ENCODE measurements at regions not wholly inside any gene's neighbourhood (a gene's known extent, or its start where the extent isn't known, plus 50 kb on each side); places are given as distances from the start of the nearest gene placed in this dataset.

DNA sequence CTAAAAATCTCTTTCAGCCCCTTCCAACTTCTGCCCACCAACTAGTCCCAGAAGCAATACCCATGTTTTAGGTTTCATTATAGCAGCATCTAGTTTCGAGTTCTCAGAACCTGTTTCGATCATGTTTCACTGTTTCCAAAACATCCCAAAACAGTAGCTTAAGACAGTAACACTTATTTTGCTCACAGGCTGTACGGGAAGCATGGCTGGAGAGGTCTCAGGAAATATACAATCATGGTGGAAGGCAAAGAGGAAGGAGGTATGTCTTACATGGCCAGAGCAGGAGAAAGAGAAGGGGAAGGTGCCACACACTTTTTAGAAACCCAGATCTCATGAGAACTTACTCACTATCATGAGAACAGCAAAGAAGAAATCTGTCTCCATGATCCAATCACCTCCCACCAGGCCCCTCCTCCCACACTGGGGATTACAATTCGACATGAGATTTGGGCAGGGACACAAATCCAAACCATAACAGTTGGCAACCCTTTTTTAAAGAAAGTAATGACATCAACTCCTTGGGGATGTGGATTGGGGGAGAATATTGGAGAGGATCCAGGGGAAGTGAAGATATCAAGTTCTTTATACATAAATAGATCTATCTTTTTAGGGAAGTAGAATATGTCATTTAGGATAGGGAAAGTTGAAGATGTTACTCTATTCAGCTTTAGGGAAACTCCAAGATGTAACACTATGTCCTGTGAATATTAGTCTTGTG, 269.9 kb upstream of the PLEKHG7 start:
- ChIA-PET POLR2A (no interaction called here), CTCF (interaction anchor here (0.6 kb wide), 1 partner anchor 50 kb away, joined by 3 read pairs; no protein-coding TSS in a partner anchor)
- Mint-ChIP-seq H3K9me3 (ENCODE audit: unreplicated experiment) (no peaks in the 10 kb centered on the region), H3K4me3 (ENCODE audit: unreplicated experiment) (no peak overlapping the region), H3K27me3 (ENCODE audit: insufficient read depth, unreplicated experiment) (no peaks in the 10 kb centered on the region), H3K36me3 (ENCODE audit: insufficient read depth, unreplicated experiment) (no peaks in the 10 kb centered on the region), H3K27ac (ENCODE audit: low read depth, unreplicated experiment) (no peak overlapping the region), H3K4me1 (ENCODE audit: insufficient read depth, unreplicated experiment) (no peaks in the 10 kb centered on the region)
- no TSS peak for BruUV-seq (replicated peaks)
- DNase-seq (ENCODE audit: unreplicated experiment): no peak
- intact Hi-C loops (cut with micrococcal nuclease): loop anchor here (10.0 kb wide), 1 partner anchor 122 kb away; no protein-coding TSS in a partner anchor
- TF ChIP-seq, protein P1, sequence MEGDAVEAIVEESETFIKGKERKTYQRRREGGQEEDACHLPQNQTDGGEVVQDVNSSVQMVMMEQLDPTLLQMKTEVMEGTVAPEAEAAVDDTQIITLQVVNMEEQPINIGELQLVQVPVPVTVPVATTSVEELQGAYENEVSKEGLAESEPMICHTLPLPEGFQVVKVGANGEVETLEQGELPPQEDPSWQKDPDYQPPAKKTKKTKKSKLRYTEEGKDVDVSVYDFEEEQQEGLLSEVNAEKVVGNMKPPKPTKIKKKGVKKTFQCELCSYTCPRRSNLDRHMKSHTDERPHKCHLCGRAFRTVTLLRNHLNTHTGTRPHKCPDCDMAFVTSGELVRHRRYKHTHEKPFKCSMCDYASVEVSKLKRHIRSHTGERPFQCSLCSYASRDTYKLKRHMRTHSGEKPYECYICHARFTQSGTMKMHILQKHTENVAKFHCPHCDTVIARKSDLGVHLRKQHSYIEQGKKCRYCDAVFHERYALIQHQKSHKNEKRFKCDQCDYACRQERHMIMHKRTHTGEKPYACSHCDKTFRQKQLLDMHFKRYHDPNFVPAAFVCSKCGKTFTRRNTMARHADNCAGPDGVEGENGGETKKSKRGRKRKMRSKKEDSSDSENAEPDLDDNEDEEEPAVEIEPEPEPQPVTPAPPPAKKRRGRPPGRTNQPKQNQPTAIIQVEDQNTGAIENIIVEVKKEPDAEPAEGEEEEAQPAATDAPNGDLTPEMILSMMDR (IDR thresholded peaks at IDR 0.05; ENCODE audit: unreplicated experiment): no peak

DNA sequence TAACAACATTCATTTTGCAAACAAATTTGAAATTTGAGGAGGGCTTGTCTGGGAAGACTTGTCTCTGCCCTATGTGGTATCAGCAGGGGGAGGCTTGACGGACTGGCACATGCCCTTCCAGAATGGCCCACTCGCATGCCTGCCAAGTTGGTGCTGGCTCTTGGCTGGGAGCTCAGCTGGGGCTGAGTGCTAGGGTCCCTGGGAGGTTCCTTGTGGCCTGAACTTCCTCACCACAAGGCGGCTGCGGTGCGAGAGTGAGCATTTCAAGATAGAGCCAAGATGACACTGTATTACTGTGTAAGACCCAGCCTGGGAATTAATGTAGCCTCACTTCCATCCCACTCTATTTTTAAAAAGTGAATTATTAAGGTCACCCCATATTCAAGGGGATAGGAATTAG, 271.6 kb upstream of the PLEKHG7 start:
- CTCF ChIA-PET: no interaction called here
- no TSS peak for BruUV-seq (replicated peaks)
- Mint-ChIP-seq H3K9me3 (ENCODE audit: unreplicated experiment) (no peaks in the 10 kb centered on the region), H3K27ac (ENCODE audit: low read depth, unreplicated experiment) (no peak overlapping the region), H3K4me3 (ENCODE audit: unreplicated experiment) (no peak overlapping the region), H3K27me3 (ENCODE audit: insufficient read depth, unreplicated experiment) (no peaks in the 10 kb centered on the region), H3K4me1 (ENCODE audit: insufficient read depth, unreplicated experiment) (no peaks in the 10 kb centered on the region), H3K36me3 (ENCODE audit: insufficient read depth, unreplicated experiment) (no peaks in the 10 kb centered on the region)
- intact Hi-C loops (cut with micrococcal nuclease): loop anchor here (10.0 kb wide), 1 partner anchor 124 kb away; no protein-coding TSS in a partner anchor
- TF ChIP-seq, protein P1 (IDR thresholded peaks at IDR 0.05; ENCODE audit: unreplicated experiment): no peak
- POLR2A ChIA-PET: interaction anchor here (0.6 kb wide), 1 partner anchor 15 kb away, joined by 3 read pairs; no protein-coding TSS in a partner anchor
- no peak for DNase-seq (ENCODE audit: unreplicated experiment)

DNA sequence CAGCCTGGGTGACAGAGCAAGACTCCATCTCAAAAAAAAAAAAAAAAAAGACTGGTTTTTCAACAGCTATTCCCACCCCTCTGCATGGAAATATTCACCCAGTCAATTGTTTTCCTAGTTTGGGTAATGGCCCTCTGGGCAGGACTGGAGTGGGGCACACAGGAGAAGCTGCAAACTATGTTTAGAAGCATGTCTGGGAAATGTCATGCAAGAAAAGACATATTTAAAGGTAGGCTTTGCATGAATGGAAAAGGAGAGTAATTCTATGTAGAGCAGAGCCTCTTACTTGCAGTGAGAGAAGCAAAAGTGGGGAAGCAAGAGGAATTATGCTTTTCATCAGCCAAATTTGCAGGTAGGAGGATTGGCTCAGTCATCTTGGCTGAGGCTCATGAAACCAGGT, 276.5 kb upstream of the PLEKHG7 start:
- TF ChIP-seq, protein P1 (IDR thresholded peaks at IDR 0.05; ENCODE audit: unreplicated experiment): no peak
- ChIA-PET POLR2A (no interaction called here), CTCF (interaction anchor here (0.6 to 0.7 kb wide), 2 partner anchors 18 to 385 kb away, joined by 4 read pairs; no protein-coding TSS in a partner anchor)
- DNase-seq (ENCODE audit: unreplicated experiment): no peak
- Mint-ChIP-seq H3K27me3 (ENCODE audit: insufficient read depth, unreplicated experiment) (no peaks in the 10 kb centered on the region), H3K36me3 (ENCODE audit: insufficient read depth, unreplicated experiment) (no peaks in the 10 kb centered on the region), H3K27ac (ENCODE audit: low read depth, unreplicated experiment) (no peak overlapping the region), H3K9me3 (ENCODE audit: unreplicated experiment) (no peaks in the 10 kb centered on the region), H3K4me1 (ENCODE audit: insufficient read depth, unreplicated experiment) (peaks cover 8% of the 10 kb centered on the region), H3K4me3 (ENCODE audit: unreplicated experiment) (no peak overlapping the region)
- no TSS peak for BruUV-seq (replicated peaks)
- intact Hi-C loops (cut with micrococcal nuclease): no loop called here

DNA sequence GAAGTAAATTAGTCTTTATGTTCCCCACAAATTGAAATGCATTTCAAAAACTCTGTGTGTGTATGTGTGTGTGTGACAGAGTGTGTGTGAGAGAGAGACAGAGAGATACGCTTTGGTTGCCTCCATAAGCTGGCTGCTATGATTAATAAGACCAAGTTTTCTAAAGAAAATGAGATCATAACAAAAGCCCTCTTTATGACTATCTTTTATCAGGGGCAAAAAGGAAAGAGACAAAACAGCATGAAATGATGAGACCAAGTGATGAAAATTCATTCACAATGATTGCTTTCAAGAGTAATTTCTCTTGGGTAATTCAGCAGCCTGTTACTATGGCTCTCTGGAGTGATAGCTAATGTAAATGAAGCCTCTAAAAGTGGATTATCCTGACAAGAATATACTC, 277.6 kb upstream of the PLEKHG7 start:
- no TSS peak for BruUV-seq (replicated peaks)
- POLR2A ChIA-PET: interaction anchor here (1.6 kb wide), 1 partner anchor 280 kb away, joined by 4 read pairs; the partner anchor contains the start of gene BTG1

More for the DNA sequence above, 277.6 kb upstream of the PLEKHG7 start:
- Mint-ChIP-seq H3K27me3 (ENCODE audit: insufficient read depth, unreplicated experiment) (no peaks in the 10 kb centered on the region), H3K36me3 (ENCODE audit: insufficient read depth, unreplicated experiment) (no peaks in the 10 kb centered on the region), H3K9me3 (ENCODE audit: unreplicated experiment) (peaks cover 7% of the 10 kb centered on the region), H3K27ac (ENCODE audit: low read depth, unreplicated experiment) (no peak overlapping the region), H3K4me3 (ENCODE audit: unreplicated experiment) (no peak overlapping the region), H3K4me1 (ENCODE audit: insufficient read depth, unreplicated experiment) (peaks cover 8% of the 10 kb centered on the region)
- no peak for DNase-seq (ENCODE audit: unreplicated experiment)
- CTCF ChIA-PET: interaction anchor here (0.7 kb wide), 1 partner anchor 573 kb away, joined by 5 read pairs; no protein-coding TSS in a partner anchor
- intact Hi-C loops (cut with micrococcal nuclease): no loop called here
- TF ChIP-seq, protein P1 (IDR thresholded peaks at IDR 0.05; ENCODE audit: unreplicated experiment): no peak

Measured in MCF 10A (cell line).